A549 (cell line): ENCODE measurements at regions not wholly inside any gene's neighbourhood (a gene's known extent, or its start where the extent isn't known, plus 50 kb on each side); places are given as distances from the start of the nearest gene placed in this dataset.

Experiments used
- ATAC-seq, 2 experiments: fragments of 200-7000 bp in 1 of 2; fragments of >200 bp in 1 of 2; cut with Nextera tagmentation in 1 of 2; cut with Tn5 transposase in 1 of 2; 3 replicates each; pipeline versions ENCODE4 v1.8.0 to v1.9.1; 2018 to 2020; ENCODE audit warnings: mild to moderate bottlenecking in 1 of 2, moderate library complexity in 1 of 2
- CTCF ChIA-PET: fragments of 300-600 bp; sonication (Branson Sonifier 250); formaldehyde crosslinking; extraction: SDS; loops from one replicate; lab custom pipeline; 2021; ENCODE audit warnings: antibody characterized with exemption, inconsistent platforms; lab: Yijun Ruan, JAX
- POLR2A ChIA-PET: fragments of 350-600 bp; formaldehyde crosslinking; extraction: SDS; loops from one replicate; lab custom pipeline; 2021; ENCODE audit warnings: antibody characterized with exemption, inconsistent platforms; lab: Yijun Ruan, JAX
- DNase-seq, 2 experiments: peaks; one replicate each; pipeline versions ENCODE4 v3.0.0 to v3.0.0-alpha.2; 2011 to 2016; ENCODE audit warnings: low read depth in 1 of 2, low spot score in 1 of 2
- FAIRE-seq: peaks from 2 replicates; lab custom pipeline; 2011; peaks lifted over from hg19 to GRCh38; lab: Jason Lieb, UNC
- H3K27ac ChIP-seq, 2 experiments: fragments of >200 bp; sonication (Bioruptor Twin); formaldehyde crosslinking; 3 replicates each; pipeline ENCODE4 v1.5.1; 2016 to 2017
- H3K4me1 ChIP-seq: fragments of >200 bp; sonication (Bioruptor Twin); formaldehyde crosslinking; 3 replicates; pipeline ENCODE4 v1.6.1; 2016
- H3K4me2 ChIP-seq: fragments of >200 bp; sonication (Bioruptor Twin); formaldehyde crosslinking; 3 replicates; pipeline ENCODE4 v1.6.1; 2016
- H3K4me3 ChIP-seq: fragments of >200 bp; sonication (Bioruptor Twin); formaldehyde crosslinking; 3 replicates; pipeline ENCODE4 v1.5.1; 2016
- H3K9me3 ChIP-seq: fragments of >200 bp; sonication (Bioruptor Twin); formaldehyde crosslinking; 3 replicates; pipeline ENCODE4 v1.6.1; 2016
- CBX8 ChIP-seq: fragments of 200-600 bp; sonication (generic); IDR thresholded peaks from 2 replicates; pipeline ENCODE4 v1.6.1; 2016
- EHF ChIP-seq: fragments of 250-450 bp; sonication (Bioruptor Pico); IDR thresholded peaks from 2 replicates; pipeline ENCODE4 v1.5.0; 2020; ENCODE audit warnings: mild to moderate bottlenecking
- EHMT2 ChIP-seq: fragments of 200-600 bp; sonication (generic); IDR thresholded peaks from 2 replicates; pipeline ENCODE4 v1.6.1; 2016; ENCODE audit warnings: antibody characterized with exemption, low read depth, mild to moderate bottlenecking, moderate library complexity
- ESRRA ChIP-seq: fragments of 150-350 bp; IDR thresholded peaks from 2 replicates; pipeline ENCODE4 v1.6.1; 2014; ENCODE audit warnings: mild to moderate bottlenecking, low read length, borderline replicate concordance
- FOSL2 ChIP-seq, 2 experiments: fragments of 450-650 bp in 1 of 2; fragments of >200 bp in 1 of 2; sonication (Bioruptor Twin) in 1 of 2; formaldehyde crosslinking; IDR thresholded peaks; 2 replicates each; pipeline versions ENCODE4 v1.5.0 to v1.6.1; 2016 to 2020; ENCODE audit warnings: mild to moderate bottlenecking in 1 of 2, moderate library complexity in 1 of 2
- FOXS1 ChIP-seq: fragments of 250-450 bp; sonication (Bioruptor Pico); IDR thresholded peaks from 2 replicates; pipeline ENCODE4 v1.5.0; 2020; ENCODE audit warnings: mild to moderate bottlenecking, moderate library complexity
- GATA3 ChIP-seq: IDR thresholded peaks from 2 replicates; pipeline ENCODE4 v1.6.1; 2012; ENCODE audit warnings: borderline replicate concordance
- HDAC2 ChIP-seq: fragments of 200-600 bp; sonication (generic); IDR thresholded peaks from 2 replicates; pipeline ENCODE4 v1.6.1; 2016
- HOXA7 ChIP-seq: fragments of 250-450 bp; sonication (Bioruptor Pico); IDR thresholded peaks from 2 replicates; pipeline ENCODE4 v1.5.0; 2020; ENCODE audit warnings: mild to moderate bottlenecking, moderate library complexity
- HOXB5 ChIP-seq: fragments of 250-450 bp; sonication (Bioruptor Pico); IDR thresholded peaks from 2 replicates; pipeline ENCODE4 v1.5.0; 2020; ENCODE audit warnings: mild to moderate bottlenecking, moderate library complexity
- JUNB ChIP-seq: fragments of >200 bp; sonication (Bioruptor Twin); formaldehyde crosslinking; IDR thresholded peaks from 2 replicates; pipeline ENCODE4 v1.6.1; 2016
- KDM1A ChIP-seq: fragments of 200-600 bp; sonication (generic); IDR thresholded peaks from 2 replicates; pipeline ENCODE4 v1.6.1; 2016; ENCODE audit warnings: low read depth, mild to moderate bottlenecking
- MAZ ChIP-seq: fragments of 150-350 bp; IDR thresholded peaks from 2 replicates; pipeline ENCODE4 v1.6.1; 2014; ENCODE audit warnings: antibody characterized with exemption, low read depth, low read length, borderline replicate concordance
- NPAS2 ChIP-seq: fragments of 250-450 bp; sonication (Bioruptor Pico); IDR thresholded peaks from 2 replicates; pipeline ENCODE4 v1.8.0; 2022; ENCODE audit warnings: mild to moderate bottlenecking, moderate library complexity, borderline replicate concordance
- PHF8 ChIP-seq: fragments of 200-600 bp; sonication (generic); IDR thresholded peaks from 2 replicates; pipeline ENCODE4 v1.6.1; 2016; ENCODE audit warnings: low read depth, mild to moderate bottlenecking, antibody characterized with exemption, moderate library complexity, borderline replicate concordance
- POLR2A ChIP-seq: IDR thresholded peaks from 2 replicates; pipeline ENCODE4 v1.6.1; 2012; ENCODE audit warnings: mild to moderate bottlenecking, low read length
- RAD21 ChIP-seq, 2 experiments: fragments of >200 bp in 1 of 2; sonication (Bioruptor Twin) in 1 of 2; formaldehyde crosslinking in 1 of 2; IDR thresholded peaks in 1 of 2; conservative IDR thresholded peaks in 1 of 2; 2 replicates in 1 of 2; 3 replicates in 1 of 2; pipeline ENCODE4 v1.6.1; 2012 to 2018; ENCODE audit warnings: inconsistent platforms in 1 of 2
- RARB ChIP-seq: fragments of 250-450 bp; sonication (Bioruptor Pico); IDR thresholded peaks from 2 replicates; pipeline ENCODE4 v1.8.0; 2021; ENCODE audit warnings: mild to moderate bottlenecking, moderate library complexity
- RCOR1 ChIP-seq: fragments of 150-350 bp; IDR thresholded peaks from 2 replicates; pipeline ENCODE4 v1.6.1; 2014; ENCODE audit warnings: antibody characterized with exemption, low read length, low read depth
- RFX5 ChIP-seq: fragments of 450-650 bp; IDR thresholded peaks from 2 replicates; pipeline ENCODE4 v1.7.1; 2014; ENCODE audit warnings: antibody characterized with exemption, mild to moderate bottlenecking, moderate library complexity
- RNF2 ChIP-seq: fragments of 200-600 bp; sonication (generic); IDR thresholded peaks from 2 replicates; pipeline ENCODE4 v1.6.1; 2016; ENCODE audit warnings: low read depth, mild to moderate bottlenecking, antibody characterized with exemption, moderate library complexity, borderline replicate concordance
- SMC3 ChIP-seq: fragments of >200 bp; sonication (Bioruptor Twin); formaldehyde crosslinking; IDR thresholded peaks from 3 replicates; pipeline ENCODE4 v1.6.1; 2018; ENCODE audit warnings: inconsistent platforms
- SREBF2 ChIP-seq: fragments of 450-650 bp; IDR thresholded peaks from 2 replicates; pipeline ENCODE4 v1.6.1; 2014; ENCODE audit warnings: mild to moderate bottlenecking, moderate library complexity
- TFCP2L1 ChIP-seq: fragments of 250-450 bp; sonication (Bioruptor Pico); IDR thresholded peaks from 2 replicates; pipeline ENCODE4 v1.5.0; 2021; ENCODE audit warnings: mild to moderate bottlenecking
- ZFP36 ChIP-seq: fragments of 450-650 bp; IDR thresholded peaks from 2 replicates; pipeline ENCODE4 v1.6.1; 2014; ENCODE audit warnings: borderline replicate concordance; ENCODE audit not compliant: partially characterized antibody
- ZSCAN20 ChIP-seq: fragments of 250-450 bp; sonication (Bioruptor Pico); IDR thresholded peaks from 2 replicates; pipeline ENCODE4 v1.8.0; 2022; ENCODE audit warnings: mild to moderate bottlenecking, moderate library complexity
- WGBS: methylation state at CpG from one replicate; pipeline ENCODE4 v1.1.6; 2017; ENCODE audit errors: missing lambda C conversion rate; 5-methylcytosine and 5-hydroxymethylcytosine counted together
- TF ChIP-seq, protein P1 (sequence below): fragments of 150-350 bp; IDR thresholded peaks from 2 replicates; pipeline ENCODE4 v1.6.1; 2014; ENCODE audit warnings: low read depth, mild to moderate bottlenecking, low read length
- TF ChIP-seq, protein P2 (sequence below): fragments of 450-650 bp; IDR thresholded peaks from 2 replicates; pipeline ENCODE4 v1.6.1; 2014; ENCODE audit warnings: antibody characterized with exemption
- TF ChIP-seq, protein P3 (sequence below): IDR thresholded peaks from 2 replicates; pipeline ENCODE4 v1.6.1; 2012
- TF ChIP-seq, protein P4 (sequence below): fragments of 250-450 bp; sonication (Bioruptor Pico); IDR thresholded peaks from 2 replicates; pipeline ENCODE4 v1.5.0; 2021; ENCODE audit warnings: mild to moderate bottlenecking, moderate library complexity, borderline replicate concordance
- TF ChIP-seq, protein P5 (sequence below): IDR thresholded peaks from 2 replicates; pipeline ENCODE4 v1.6.1; 2012

DNA sequence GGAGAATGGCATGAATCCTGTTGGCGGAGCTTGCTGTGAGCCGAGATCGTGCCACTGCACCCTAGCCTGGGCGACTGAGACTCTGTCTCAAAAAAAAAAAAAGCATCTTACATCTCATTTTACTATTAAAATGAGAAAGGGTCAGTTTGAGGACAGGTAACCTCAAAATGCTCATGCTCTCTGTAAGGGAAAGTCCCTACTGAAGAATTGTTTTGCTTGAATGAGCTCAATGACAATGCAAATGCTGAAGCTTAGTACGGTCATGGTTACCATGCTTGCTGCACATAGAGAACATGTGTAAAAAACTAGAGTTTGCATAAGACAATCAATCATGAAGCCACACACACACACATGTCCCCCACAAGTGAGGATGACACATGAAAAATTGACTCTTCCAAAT lies 541.8 kb upstream of the AMELY start:
- ATAC-seq (no peak), DNase-seq (no peak), FAIRE-seq (no peak)
- Histone ChIP-seq H3K4me1 (no peaks in the 10 kb centered on the region), H3K9me3 (no peaks in the 10 kb centered on the region), H3K4me3 (no peak overlapping the region), H3K4me2 (no peak overlapping the region), H3K27ac (no peak overlapping the region)
- WGBS = 24% methylated on average over 5 of the region's 5 CpGs
- POLR2A ChIA-PET = no interaction called here
- TF ChIP-seq EHF (CRISPR knock-in tag) (no peak), KDM1A (no peak), EHMT2 (no peak), RARB (CRISPR knock-in tag) (no peak), JUNB (no peak), PHF8 (no peak), HOXB5 (CRISPR knock-in tag) (no peak), RAD21 (conservative IDR thresholded peaks at IDR 0.05 in 1 of 2, IDR thresholded peaks at IDR 0.05 in 1 of 2) (no peak), SREBF2 (no peak), NPAS2 (no peak), MAZ (no peak), CBX8 (no peak), GATA3 (no peak)
- CTCF ChIA-PET = no interaction called here

DNA sequence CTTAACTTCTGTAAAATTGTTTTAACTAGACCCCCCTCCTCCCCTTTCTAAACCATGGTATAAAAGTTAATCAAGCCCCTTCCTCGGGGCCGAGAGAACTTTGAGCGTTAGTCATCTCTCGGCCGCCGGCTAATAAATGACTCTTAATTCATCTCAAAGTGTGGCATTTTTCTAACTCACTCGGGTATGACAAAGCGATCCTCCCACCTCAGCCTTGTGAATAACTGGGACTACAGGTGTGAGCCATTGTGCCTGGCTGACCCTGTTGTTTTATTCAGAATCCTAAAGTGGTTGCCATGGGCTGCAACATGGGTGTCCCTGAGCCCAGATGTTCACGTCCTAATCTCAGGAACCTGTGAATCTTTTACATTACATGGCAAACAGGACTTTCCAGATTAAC lies 540.7 kb upstream of the AMELY start:
- no peak overlapping the region for H3K4me2 ChIP-seq
- DNase-seq = no peak
- no peak for ATAC-seq
- H3K27ac ChIP-seq = no peak overlapping the region
- no peaks in the 10 kb centered on the region for H3K4me1 ChIP-seq
- CTCF ChIA-PET = no interaction called here
- H3K9me3 ChIP-seq = no peaks in the 10 kb centered on the region
- 55% methylated on average over 9 of the region's 9 CpGs for WGBS
- POLR2A ChIA-PET = no interaction called here
- H3K4me3 ChIP-seq = no peak overlapping the region
- no peak for FAIRE-seq
- TF ChIP-seq TFCP2L1 (CRISPR knock-in tag) (no peak), POLR2A (no peak), RCOR1 (no peak), RFX5 (no peak), ZFP36 (no peak), ESRRA (no peak), EHMT2 (no peak), SREBF2 (no peak), ZSCAN20 (no peak), FOXS1 (CRISPR knock-in tag) (no peak), HDAC2 (no peak), HOXA7 (no peak), SMC3 (no peak), FOSL2 (IDR thresholded peaks at IDR 0.05) (no peak), FOSL2 (CRISPR knock-in tag; IDR thresholded peaks at IDR 0.05) (no peak), RNF2 (no peak)
- TF ChIP-seq, protein P1, sequence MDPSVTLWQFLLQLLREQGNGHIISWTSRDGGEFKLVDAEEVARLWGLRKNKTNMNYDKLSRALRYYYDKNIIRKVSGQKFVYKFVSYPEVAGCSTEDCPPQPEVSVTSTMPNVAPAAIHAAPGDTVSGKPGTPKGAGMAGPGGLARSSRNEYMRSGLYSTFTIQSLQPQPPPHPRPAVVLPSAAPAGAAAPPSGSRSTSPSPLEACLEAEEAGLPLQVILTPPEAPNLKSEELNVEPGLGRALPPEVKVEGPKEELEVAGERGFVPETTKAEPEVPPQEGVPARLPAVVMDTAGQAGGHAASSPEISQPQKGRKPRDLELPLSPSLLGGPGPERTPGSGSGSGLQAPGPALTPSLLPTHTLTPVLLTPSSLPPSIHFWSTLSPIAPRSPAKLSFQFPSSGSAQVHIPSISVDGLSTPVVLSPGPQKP = no peak
- TF ChIP-seq, protein P2, sequence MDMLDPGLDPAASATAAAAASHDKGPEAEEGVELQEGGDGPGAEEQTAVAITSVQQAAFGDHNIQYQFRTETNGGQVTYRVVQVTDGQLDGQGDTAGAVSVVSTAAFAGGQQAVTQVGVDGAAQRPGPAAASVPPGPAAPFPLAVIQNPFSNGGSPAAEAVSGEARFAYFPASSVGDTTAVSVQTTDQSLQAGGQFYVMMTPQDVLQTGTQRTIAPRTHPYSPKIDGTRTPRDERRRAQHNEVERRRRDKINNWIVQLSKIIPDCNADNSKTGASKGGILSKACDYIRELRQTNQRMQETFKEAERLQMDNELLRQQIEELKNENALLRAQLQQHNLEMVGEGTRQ = no peak
- TF ChIP-seq, protein P3, sequence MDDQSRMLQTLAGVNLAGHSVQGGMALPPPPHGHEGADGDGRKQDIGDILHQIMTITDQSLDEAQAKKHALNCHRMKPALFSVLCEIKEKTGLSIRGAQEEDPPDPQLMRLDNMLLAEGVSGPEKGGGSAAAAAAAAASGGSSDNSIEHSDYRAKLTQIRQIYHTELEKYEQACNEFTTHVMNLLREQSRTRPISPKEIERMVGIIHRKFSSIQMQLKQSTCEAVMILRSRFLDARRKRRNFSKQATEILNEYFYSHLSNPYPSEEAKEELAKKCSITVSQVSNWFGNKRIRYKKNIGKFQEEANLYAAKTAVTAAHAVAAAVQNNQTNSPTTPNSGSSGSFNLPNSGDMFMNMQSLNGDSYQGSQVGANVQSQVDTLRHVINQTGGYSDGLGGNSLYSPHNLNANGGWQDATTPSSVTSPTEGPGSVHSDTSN = no peak
- TF ChIP-seq, protein P4, sequence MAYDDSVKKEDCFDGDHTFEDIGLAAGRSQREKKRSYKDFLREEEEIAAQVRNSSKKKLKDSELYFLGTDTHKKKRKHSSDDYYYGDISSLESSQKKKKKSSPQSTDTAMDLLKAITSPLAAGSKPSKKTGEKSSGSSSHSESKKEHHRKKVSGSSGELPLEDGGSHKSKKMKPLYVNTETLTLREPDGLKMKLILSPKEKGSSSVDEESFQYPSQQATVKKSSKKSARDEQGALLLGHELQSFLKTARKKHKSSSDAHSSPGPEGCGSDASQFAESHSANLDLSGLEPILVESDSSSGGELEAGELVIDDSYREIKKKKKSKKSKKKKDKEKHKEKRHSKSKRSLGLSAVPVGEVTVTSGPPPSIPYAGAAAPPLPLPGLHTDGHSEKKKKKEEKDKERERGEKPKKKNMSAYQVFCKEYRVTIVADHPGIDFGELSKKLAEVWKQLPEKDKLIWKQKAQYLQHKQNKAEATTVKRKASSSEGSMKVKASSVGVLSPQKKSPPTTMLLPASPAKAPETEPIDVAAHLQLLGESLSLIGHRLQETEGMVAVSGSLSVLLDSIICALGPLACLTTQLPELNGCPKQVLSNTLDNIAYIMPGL (CRISPR knock-in tag) = no peak
- TF ChIP-seq, protein P5, sequence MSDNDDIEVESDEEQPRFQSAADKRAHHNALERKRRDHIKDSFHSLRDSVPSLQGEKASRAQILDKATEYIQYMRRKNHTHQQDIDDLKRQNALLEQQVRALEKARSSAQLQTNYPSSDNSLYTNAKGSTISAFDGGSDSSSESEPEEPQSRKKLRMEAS = no peak
